ENCODE measurements at regions not wholly inside any gene's neighbourhood (a gene's known extent, or its start where the extent isn't known, plus 50 kb on each side); places are given as distances from the start of the nearest gene placed in this dataset.

- no peak for DNase-seq
Measured at GRCh38 chr22:27558658-27559371, 242.7 kb downstream of the MN1 start.

GRCh38 chr22:27560781-27561180 is 240.8 kb downstream of the MN1 start:
- no peak for DNase-seq

GRCh38 chr22:27561286-27561904 is 240.2 kb downstream of the MN1 start:
- no peak for DNase-seq

GRCh38 chr22:27564806-27565205 is 236.8 kb downstream of the MN1 start:
- no peak for DNase-seq

GRCh38 chr22:27566602-27567001 is 235.0 kb downstream of the MN1 start:
- DNase-seq, result no peak

- DNase-seq, result no peak
Measured at GRCh38 chr22:27568265-27568664, 233.3 kb downstream of the MN1 start.

- DNase-seq, result no peak
Measured at GRCh38 chr22:27571463-27572277, 229.9 kb downstream of the MN1 start.

- DNase-seq, result no peak
Measured at GRCh38 chr22:27572278-27572666, 229.3 kb downstream of the MN1 start.

- DNase-seq, result no peak
Measured at GRCh38 chr22:27573280-27574001, 228.1 kb downstream of the MN1 start.

- DNase-seq, result no peak
Measured at GRCh38 chr22:27574002-27574366, 227.6 kb downstream of the MN1 start.

GRCh38 chr22:27574651-27575050 is 226.9 kb downstream of the MN1 start:
- no peak for DNase-seq

GRCh38 chr22:27575348-27575747 is 226.2 kb downstream of the MN1 start:
- DNase-seq, result no peak

GRCh38 chr22:27576413-27576812 is 225.1 kb downstream of the MN1 start:
- no peak for DNase-seq

GRCh38 chr22:27576815-27577573 is 224.6 kb downstream of the MN1 start:
- no peak for DNase-seq

GRCh38 chr22:27577574-27577969 is 224.0 kb downstream of the MN1 start:
- DNase-seq, result no peak

- DNase-seq, result no peak
Measured at GRCh38 chr22:27578937-27579617, 222.5 kb downstream of the MN1 start.

GRCh38 chr22:27580311-27580897 is 221.2 kb downstream of the MN1 start:
- DNase-seq, result no peak

GRCh38 chr22:27581236-27581635 is 220.3 kb downstream of the MN1 start:
- DNase-seq, result no peak

- DNase-seq, result no peak
Measured at GRCh38 chr22:27581688-27582087, 219.9 kb downstream of the MN1 start.

- DNase-seq, result no peak
Measured at GRCh38 chr22:27583856-27584255, 217.7 kb downstream of the MN1 start.

GRCh38 chr22:27585141-27585540 is 216.4 kb downstream of the MN1 start:
- no peak for DNase-seq

GRCh38 chr22:27588268-27588667 is 213.3 kb downstream of the MN1 start:
- DNase-seq, result no peak
